ENCODE measurements at regions not wholly inside any gene's neighbourhood (a gene's known extent, or its start where the extent isn't known, plus 50 kb on each side); places are given as distances from the start of the nearest gene placed in this dataset.
A peak's percentile ranks its signal among the peaks of the same experiment; 100 is the strongest.
"Not testable (repeated sequence)": the region's sequence is repeated elsewhere in the genome, so short reads cannot be mapped to it uniquely, and the experiment has no call there.

DNA sequence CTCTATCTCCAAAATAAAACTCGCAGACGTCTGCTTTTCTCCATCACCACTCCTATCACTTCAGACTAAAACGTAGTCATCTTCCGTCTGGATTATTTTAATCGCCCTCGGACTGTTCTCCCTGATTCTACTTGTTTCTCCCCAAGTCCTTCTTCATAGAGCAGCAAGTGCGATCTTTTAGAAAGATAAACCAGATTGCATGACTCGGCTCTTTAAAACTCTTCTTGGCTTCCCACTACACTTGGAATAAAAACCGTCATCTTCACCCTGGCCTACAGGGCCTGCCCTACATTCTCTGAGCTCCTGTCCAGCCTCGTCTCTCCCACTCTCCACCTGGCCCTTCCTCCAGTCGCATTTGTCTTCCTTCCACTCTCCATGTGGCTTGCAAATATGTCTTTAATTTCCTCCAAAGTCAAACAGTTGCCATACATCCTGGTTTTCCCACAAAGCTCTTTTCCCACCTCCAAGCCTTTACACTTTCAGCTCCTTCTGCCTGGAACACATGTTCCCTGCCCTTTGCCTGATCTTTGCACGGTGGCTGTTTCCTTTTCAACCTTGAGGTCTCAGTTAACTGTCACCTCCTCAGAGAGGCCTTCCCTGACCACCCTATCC is 70.5 kb upstream of the DHX40 start:
- DNase-seq: no peak

DNA sequence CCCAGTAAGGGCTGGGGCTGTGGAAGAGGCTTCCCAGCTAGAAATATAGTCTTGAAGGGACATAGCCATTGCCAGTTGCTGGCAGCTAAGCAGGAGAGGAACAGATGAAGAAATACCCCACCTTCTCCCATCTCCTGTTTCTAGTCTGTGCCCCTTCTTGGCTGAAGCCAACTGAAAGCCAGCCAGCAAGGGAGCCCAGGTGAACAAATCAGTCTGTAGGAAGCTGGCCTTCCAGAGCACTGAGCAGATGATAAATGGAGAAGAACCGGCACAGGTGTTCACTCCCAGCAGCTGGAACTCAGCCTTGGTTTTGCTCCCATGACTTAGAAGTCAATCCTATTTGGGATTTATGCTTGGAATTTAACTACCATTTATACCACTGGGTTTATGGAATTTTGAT is 69.2 kb upstream of the DHX40 start:
- no peak for DNase-seq

DNA sequence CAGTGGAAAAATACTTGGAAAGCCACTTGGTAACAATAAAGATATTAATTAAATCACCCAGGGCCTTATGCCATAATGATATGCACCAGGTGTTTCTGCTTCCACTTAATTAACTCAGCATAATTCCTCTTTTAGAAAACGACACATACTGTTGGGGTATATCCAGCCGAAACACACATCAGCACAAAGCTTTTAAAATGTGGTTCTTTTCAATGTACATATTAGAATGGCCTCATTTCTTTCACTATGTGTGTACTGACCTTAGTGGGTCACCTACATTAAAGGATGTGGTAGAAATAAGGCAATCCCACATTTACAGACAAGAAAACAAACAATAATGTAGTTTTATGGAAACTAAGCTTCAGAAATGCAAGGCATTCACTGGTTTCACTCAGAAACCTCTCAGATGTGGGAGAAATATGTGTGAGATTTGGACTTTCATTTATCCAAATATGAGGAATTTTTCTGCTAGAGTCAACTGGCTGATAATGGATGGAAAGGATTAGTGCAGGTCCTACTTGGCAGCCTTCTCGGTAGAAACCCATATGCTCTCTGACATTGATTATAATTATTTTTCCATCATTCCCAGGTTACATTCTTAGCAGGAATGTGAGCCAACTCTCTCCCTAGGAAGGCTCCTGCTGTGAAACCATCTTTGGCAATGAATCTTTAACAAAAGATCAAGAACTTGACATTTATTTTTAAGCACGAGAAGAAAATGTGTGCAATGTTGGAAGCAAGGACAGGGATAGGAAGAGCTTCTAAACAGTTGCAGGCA is 66.7 kb upstream of the DHX40 start:
- no peak for DNase-seq

DNA sequence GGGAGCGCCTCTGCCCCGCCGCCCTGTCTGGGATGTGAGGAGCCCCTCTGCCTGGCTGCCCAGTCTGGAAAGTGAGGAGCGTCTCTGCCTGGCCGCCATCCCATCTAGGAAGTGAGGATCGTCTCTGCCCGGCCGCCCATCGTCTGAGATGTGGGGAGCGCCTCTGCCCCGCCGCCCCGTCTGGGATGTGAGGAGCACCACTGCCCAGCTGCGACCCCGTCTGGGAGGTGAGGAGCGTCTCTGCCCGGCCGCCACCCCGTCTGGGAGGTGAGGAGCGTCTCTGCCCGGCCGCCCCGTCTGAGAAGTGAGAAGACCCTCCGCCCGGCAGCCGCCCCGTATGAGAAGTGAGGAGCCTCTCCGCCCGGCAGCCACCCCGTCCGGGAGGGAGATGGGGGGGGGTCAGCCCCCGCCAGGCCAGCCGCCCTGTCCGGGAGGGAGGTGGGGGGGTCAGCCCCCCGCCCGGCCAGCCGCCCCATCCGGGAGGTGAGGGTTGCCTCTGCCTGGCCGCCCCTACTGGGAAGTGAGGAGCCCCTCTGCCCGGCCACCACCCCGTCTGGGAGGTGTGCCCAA is 65.2 kb upstream of the DHX40 start:
- not testable (repeated sequence) for DNase-seq

DNA sequence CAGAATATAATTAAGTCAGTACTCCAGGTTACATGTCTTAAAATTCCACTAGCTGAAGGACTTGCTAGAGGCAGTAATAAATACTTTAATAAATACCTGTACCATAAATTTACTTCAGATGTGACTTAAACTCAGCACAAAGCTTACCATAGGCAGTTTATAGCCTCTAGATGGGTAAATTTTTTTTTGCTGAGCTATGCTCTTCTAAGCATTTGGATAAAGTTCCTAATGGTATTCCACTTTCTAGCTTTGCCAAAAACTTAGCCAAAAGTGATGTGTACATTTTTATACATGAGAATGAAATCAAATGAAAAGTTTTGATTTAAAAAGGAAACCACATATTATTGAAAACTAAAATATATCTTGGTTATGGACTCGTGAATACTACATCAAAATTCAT is 63.7 kb upstream of the DHX40 start:
- DNase-seq: no peak

DNA sequence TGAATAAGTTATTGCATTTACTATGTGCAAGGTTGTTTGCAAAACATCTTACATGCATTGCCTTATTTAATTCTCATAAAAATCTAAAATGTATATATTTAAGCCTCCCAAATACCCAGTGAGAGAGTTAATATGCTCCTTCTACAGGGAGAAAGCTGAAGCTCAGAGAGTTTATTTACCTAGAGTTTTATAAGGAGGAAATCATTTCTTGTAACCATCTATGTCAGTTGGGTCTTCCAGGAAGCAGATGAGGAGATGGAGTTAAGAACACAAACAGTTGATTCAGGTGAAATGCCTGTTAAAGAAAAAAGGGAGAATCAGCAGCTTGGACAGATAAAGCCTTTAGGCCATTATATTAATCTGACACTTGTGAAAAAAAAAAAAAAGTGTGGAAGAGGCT is 62.6 kb upstream of the DHX40 start:
- no peak for DNase-seq

DNA sequence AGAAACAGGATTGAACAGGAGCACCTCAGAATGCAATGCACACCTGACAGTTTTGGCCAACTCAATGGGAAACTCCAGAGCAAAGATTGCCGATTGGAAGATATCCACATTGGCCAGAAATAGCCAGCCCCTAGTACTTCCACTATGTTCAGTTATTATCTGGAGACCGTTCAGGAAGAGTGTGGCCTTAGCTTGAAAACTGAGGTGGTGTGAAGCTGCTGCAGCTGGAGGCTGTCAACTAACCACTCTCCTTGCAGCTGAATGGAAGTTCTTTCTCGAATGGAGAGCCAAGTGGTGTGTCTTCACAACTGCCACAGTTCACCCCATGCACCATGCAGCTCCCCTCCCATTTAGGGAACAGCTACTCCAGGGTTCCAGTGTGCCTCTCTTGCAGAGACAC is 61.9 kb upstream of the DHX40 start:
- DNase-seq: no peak

DNA sequence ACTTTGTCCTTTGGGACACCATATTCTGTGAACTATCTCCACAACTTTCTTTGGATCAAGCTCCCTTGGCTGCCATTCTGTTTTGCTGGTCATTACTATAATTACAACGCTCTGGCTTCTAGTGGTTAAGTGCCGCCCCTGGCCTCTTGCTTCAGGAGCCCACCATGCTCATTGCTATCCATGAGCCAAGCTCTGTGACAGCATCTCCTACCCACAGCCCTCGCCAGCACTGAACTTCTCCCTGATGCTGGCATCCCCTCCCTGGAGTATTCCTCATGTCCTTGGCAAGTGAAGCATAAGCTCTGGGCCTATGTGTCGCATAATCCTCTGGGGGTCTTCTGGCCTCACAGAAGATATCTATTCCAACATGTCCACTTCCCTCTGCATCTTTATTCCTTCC is 60.6 kb upstream of the DHX40 start:
- no peak for DNase-seq

DNA sequence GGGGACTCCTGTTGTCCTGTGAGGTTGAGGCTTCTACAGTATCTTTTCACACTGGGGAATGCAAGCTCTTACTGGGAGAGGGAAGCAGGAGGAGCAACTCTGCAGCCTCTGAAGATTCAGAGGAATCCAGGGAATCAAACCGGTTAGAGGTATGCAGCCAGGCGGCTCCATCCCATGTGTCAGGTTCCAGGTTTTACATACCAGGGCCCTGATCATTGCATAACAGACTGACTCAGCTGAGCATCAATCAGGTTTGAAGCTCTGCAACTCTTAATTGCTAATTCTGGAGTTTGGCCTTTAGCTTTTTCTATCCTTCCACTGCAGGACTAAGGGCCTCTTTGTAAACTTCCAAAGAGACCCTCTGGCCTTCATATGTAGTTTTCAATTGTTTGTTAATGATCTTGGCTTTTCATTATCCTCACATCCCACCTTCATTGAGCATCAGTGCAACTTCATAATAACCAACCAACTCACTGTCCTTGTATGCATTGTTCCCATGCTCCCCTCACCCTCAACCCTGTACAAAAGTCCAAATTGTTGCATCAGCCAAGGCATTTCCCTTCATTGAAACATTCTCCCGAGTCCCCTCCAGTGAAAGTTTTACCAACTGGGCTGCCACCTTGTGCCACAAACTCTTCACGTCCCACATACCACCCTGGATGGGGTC is 59.7 kb upstream of the DHX40 start:
- DNase-seq: no peak

DNA sequence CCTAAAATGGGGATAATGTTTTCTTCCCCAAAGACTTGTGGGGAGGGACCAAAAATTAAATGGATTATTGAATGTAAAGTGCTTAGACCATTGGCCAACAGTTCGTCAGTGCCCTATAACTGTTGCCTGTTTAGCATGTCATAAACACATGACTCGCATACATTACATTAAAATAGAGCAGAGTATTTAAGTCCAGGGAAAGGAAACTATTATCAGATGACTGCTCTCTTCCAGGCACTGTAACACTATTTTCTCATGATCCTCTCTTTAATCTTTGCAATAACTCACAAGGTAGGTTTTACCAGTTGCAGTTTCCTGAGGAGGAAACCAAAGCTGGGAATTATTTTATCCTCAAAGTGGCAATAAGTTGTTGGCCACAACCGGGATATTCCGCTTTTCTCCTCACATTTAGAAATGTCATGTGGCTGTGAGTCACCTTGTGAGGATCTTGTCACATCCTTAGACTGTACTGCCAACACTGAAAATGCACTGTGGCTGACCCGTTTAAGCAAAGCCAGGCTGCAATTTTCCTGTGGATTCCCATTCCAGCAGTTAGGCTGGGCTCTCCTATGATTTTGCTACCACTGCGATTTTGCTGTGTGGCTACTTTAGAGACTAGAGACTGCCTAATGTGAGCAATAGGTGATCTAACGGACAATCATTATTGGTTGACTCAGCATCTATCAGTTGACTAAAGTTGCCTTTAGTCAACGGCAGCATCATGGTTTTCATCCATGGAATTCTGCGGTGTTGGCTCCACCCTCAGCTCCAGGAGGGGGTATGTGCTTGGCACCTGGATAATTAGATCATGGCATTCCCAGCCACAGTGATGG is 58.3 kb upstream of the DHX40 start:
- DNase-seq: no peak

DNA sequence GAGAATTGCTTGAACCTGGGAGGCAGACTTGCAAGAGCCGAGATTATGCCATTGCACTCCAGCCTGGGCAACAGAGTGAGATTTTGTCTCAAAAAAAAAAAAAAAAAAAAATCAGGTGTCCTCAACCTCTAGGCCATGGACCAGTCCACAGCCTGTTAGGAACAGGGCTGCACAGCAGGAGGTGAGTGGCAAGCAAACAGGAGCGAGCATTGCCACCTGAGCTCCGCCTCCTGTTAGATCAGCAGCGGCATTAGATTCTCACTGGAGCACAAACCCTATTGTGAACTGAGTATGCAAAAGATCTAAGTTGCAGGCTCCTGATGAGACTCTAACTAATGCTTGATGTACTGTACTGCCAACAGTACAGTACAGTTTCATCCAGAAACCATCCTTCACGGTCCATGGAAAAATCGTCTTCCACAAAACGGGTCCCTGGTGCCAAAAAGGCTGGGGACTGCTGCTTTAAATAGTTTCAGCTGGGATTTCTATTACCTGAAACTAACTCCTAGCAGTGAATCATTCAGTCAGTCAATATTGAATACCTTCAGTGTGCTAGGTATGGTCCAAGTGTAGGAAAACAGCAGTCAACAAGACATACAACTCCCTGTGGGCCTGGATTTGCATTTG is 56.3 kb upstream of the DHX40 start:
- DNase-seq: no peak

DNA sequence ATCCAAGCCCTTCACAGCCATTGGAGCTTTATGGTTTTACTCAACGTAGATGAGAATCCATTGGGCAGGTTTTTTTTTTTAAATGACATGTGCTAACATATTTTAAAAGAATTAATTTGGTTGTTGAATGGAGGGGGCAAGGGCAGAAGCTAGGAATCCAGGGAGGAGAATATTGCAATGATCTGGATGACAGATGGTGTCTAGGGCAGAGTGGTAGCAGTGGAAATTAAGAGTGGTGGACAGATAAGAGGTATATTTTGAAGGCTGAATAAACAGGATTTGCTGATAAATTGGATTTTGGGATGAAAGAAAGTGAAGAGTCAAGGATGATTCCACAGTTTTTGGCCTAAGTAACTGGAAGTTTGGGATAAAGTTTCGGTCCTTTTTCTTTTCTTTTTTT is 54.8 kb upstream of the DHX40 start:
- no peak for DNase-seq

DNA sequence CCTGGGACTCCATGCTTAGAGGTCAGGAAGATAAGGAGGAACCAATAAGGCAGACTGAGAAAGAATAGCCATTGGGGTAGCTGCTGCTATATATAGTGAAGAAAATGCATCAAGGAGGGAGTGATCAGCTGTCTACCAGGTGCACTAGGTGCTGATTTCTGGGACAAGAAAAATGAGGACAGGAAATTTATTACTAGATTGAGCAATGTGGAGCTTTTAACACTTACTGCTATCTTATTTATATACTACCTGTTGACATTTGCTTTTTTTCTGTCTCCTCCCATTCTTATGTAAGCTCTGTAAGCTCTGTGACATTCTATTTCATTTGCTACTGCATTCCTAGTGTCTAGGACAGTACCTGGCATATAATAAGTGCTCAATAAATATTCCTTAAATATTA is 53.7 kb upstream of the DHX40 start:
- no peak for DNase-seq

DNA sequence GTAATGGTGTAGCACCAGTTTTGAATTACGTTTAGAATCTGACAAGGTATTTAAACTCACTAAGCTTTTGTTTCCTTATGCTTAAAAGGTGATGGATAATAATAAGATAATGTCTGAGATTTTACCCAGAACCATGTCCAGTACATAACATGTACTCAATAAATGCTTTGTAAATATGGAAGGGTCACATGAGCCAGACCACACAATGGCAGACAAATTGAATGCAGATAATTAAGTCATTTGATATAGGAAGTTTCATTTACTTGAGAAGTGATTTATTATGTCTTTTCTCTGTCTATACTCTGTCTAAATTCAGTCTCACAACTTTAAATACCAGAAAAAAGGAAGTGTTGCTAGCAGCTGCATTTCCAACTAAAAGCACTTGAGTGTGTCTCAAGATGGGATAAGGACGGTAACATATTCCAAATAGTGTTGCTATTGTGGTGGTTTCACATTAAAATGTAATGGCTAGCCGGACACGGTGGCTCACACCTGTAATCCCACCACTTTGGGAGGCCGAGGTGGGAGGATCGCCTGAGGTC is 52.5 kb upstream of the DHX40 start:
- DNase-seq: peak in 1 of 2 experiments; percentile 6

DNA sequence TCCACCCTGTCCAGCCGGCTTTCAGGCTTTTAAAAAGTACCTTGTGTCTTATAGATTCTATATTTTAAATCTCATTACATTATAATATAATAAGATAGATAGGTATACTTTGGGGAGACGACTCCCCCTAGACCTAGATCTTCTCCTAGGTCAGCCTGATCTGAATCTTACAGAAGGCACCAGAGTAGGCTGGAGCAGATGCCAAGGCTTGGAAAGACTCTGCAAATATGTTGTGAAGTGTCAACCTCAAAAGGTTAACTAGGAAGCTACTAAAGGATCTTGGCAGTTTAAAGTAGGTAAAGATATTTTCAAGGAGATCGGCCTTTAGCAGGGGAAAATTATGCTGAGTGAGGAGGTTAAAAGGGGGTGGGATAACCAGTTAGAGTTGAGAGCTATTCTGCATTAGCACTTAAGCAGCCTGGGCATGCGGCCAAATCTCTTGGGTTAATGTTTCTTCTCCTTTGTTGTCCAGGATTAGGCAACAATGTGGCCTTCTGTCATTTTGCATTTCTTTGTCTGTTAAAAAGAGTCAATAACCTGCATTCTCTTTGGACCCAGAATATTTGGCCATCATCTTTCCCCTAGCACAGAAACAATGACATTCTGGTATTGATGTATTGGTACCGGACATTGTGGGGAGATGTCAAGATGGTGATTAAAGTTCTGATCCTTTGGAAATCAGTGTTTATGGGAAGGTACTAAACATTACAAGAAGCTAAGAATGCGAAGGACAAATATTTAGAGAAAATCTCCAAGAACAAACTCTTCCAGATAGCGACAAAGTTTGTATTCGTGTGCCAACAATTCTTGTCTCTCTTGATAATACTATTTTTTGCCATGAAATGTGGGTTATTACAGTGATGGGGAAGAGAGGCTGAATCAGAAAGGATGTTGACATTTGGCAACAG is 51.2 kb upstream of the DHX40 start:
- DNase-seq: peak; percentile 31 to 80
